Neural cell (in vitro differentiated cells): ENCODE measurements at regions not wholly inside any gene's neighbourhood (a gene's known extent, or its start where the extent isn't known, plus 50 kb on each side); places are given as distances from the start of the nearest gene placed in this dataset.
A peak's percentile ranks its signal among the peaks of the same experiment; 100 is the strongest.

ENCODE experiments used
- H2AFZ ChIP-seq: fragments of 200-600, 300-800 bp; sonication (generic), shearing (Covaris generic); 2 replicates; pipeline ENCODE4 v1.6.0; 2014; ENCODE audit warnings: low read depth, mild to moderate bottlenecking, antibody characterized with exemption, low read length, moderate library complexity
- H3F3A ChIP-seq: fragments of 200-600 bp; shearing (Covaris generic); 2 replicates; pipeline ENCODE4 v1.6.1; 2016; ENCODE audit warnings: mild to moderate bottlenecking, moderate library complexity, mixed read lengths, antibody characterized with exemption, low read length; ENCODE audit not compliant: insufficient read depth, poor library complexity, severe bottlenecking
- H3K27ac ChIP-seq: fragments of 200-600, 300-800 bp; sonication (generic), shearing (Covaris generic); 2 replicates; pipeline ENCODE4 v1.5.1; 2014; ENCODE audit warnings: mild to moderate bottlenecking, low read length, moderate library complexity
- H3K27me3 ChIP-seq: fragments of 300-800, 200-600 bp; sonication (generic), shearing (Covaris generic); 2 replicates; pipeline ENCODE4 v1.6.0; 2014; ENCODE audit warnings: mild to moderate bottlenecking, low read depth, low read length, moderate library complexity; ENCODE audit not compliant: insufficient read depth
- H3K36me3 ChIP-seq: fragments of 300-800, 200-600 bp; sonication (generic), shearing (Covaris generic); 2 replicates; pipeline ENCODE4 v1.5.1; 2014; ENCODE audit warnings: mild to moderate bottlenecking, antibody characterized with exemption, low read length, moderate library complexity; ENCODE audit not compliant: insufficient read depth
- H3K4me2 ChIP-seq: fragments of 300-800, 200-600 bp; sonication (generic), shearing (Covaris generic); 2 replicates; pipeline ENCODE4 v1.6.0; 2014; ENCODE audit warnings: mild to moderate bottlenecking, low read length
- H3K4me3 ChIP-seq: fragments of 300-800, 200-600 bp; sonication (generic), shearing (Covaris generic); 2 replicates; pipeline ENCODE4 v1.5.1; 2014; ENCODE audit warnings: mild to moderate bottlenecking, low read length, moderate library complexity
- H3K79me2 ChIP-seq: fragments of 200-600 bp; shearing (Covaris generic); replicated peaks from 2 replicates; pipeline ENCODE4 v1.6.0; 2014; ENCODE audit warnings: mild to moderate bottlenecking, low read length, moderate library complexity; ENCODE audit not compliant: insufficient read depth
- H3K9ac ChIP-seq: fragments of 300-800, 200-600 bp; sonication (generic), shearing (Covaris generic); 2 replicates; pipeline ENCODE4 v1.6.1; 2016; ENCODE audit warnings: mild to moderate bottlenecking, low read length, mixed read lengths
- H3K9me2 ChIP-seq: fragments of 200-600 bp; shearing (Covaris generic); 2 replicates; pipeline ENCODE4 v1.6.1; 2016; ENCODE audit warnings: mild to moderate bottlenecking, low read length, mixed read lengths; ENCODE audit not compliant: insufficient read depth
- H3K9me3 ChIP-seq: fragments of 200-600, 300-800 bp; sonication (generic), shearing (Covaris generic); 2 replicates; pipeline ENCODE4 v1.6.1; 2016; ENCODE audit warnings: mild to moderate bottlenecking, mixed run types, low read length, moderate library complexity, mixed read lengths
- H4K20me1 ChIP-seq: fragments of 200-600 bp; shearing (Covaris generic); 2 replicates; pipeline ENCODE4 v1.6.1; 2016; ENCODE audit warnings: mild to moderate bottlenecking, mixed run types; ENCODE audit not compliant: insufficient read depth
- EP300 ChIP-seq: fragments of 450-650 bp; conservative IDR thresholded peaks from 2 replicates; pipeline ENCODE4 v1.6.1; 2014; ENCODE audit warnings: antibody characterized with exemption, mild to moderate bottlenecking, moderate library complexity; ENCODE audit not compliant: poor library complexity, severe bottlenecking
- EZH2 ChIP-seq: fragments of 200-600, 300-800 bp; shearing (Covaris generic), sonication (generic); IDR thresholded peaks from 2 replicates; pipeline ENCODE4 v1.6.1; 2014; ENCODE audit warnings: antibody characterized with exemption, low read length, borderline replicate concordance, mild to moderate bottlenecking; ENCODE audit not compliant: insufficient read depth, poor library complexity, severe bottlenecking
- MXI1 ChIP-seq: fragments of 450-650 bp; conservative IDR thresholded peaks from 2 replicates; pipeline ENCODE4 v1.6.1; 2014; ENCODE audit warnings: antibody characterized with exemption, mild to moderate bottlenecking; ENCODE audit not compliant: poor library complexity, severe bottlenecking
- POLR2AphosphoS5 ChIP-seq: IDR thresholded peaks from 2 replicates; pipeline ENCODE4 v1.6.1; 2012
- RAD21 ChIP-seq: fragments of 450-650 bp; conservative IDR thresholded peaks from 2 replicates; pipeline ENCODE4 v1.6.1; 2014; ENCODE audit warnings: antibody characterized with exemption, mild to moderate bottlenecking, moderate library complexity
- SMC3 ChIP-seq: fragments of 450-650 bp; conservative IDR thresholded peaks from 2 replicates; pipeline ENCODE4 v1.6.1; 2014; ENCODE audit warnings: antibody characterized with exemption, mild to moderate bottlenecking, moderate library complexity; ENCODE audit not compliant: poor library complexity
- TAF1 ChIP-seq: IDR thresholded peaks from 2 replicates; pipeline ENCODE4 v1.6.1; 2012; ENCODE audit warnings: low read depth
- TF ChIP-seq, protein P1 (sequence below): IDR thresholded peaks from 2 replicates; pipeline ENCODE4 v1.6.1; 2012; ENCODE audit warnings: borderline replicate concordance
- TF ChIP-seq, protein P2 (sequence below): fragments of 450-650 bp; IDR thresholded peaks from 2 replicates; pipeline ENCODE4 v1.5.1; 2014; ENCODE audit warnings: antibody characterized with exemption, mild to moderate bottlenecking, moderate library complexity; ENCODE audit not compliant: poor library complexity, severe bottlenecking

DNA sequence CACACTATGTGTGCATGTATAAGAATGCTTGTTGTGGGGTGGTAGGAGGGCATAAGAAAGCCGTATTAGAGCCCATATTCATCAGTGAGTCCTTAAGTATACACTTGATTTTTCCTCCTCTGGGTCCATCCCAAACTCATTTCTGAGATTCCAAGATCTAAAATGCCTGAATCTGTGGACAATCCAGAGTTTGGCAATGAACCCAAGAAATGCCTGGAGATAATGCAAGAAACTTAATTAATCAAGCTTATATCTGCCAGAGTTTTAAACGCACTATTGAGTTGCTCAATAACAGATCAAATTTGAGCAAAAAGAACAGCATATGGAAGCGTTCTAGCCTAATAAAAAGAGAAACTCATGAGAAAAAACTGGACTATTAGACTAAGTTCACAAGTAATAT lies 143.4 kb upstream of the NAV3 start:
- Histone ChIP-seq H3K4me2 (no peak overlapping the region), H3K27ac (no peak overlapping the region), H3F3A (no peaks in the 10 kb centered on the region), H3K79me2 (peaks cover 15% of the 10 kb centered on the region), H3K9me3 (no peaks in the 10 kb centered on the region), H3K9me2 (no peaks in the 10 kb centered on the region), H3K27me3 (no peaks in the 10 kb centered on the region), H3K36me3 (no peaks in the 10 kb centered on the region), H4K20me1 (no peaks in the 10 kb centered on the region), H2AFZ (no peak overlapping the region), H3K9ac (no peak overlapping the region), H3K4me3 (no peak overlapping the region)
- TF ChIP-seq EP300 (no peak), EZH2 (no peak), MXI1 (no peak), RAD21 (no peak), POLR2AphosphoS5 (no peak), TAF1 (no peak), SMC3 (no peak)
- TF ChIP-seq, protein P1, sequence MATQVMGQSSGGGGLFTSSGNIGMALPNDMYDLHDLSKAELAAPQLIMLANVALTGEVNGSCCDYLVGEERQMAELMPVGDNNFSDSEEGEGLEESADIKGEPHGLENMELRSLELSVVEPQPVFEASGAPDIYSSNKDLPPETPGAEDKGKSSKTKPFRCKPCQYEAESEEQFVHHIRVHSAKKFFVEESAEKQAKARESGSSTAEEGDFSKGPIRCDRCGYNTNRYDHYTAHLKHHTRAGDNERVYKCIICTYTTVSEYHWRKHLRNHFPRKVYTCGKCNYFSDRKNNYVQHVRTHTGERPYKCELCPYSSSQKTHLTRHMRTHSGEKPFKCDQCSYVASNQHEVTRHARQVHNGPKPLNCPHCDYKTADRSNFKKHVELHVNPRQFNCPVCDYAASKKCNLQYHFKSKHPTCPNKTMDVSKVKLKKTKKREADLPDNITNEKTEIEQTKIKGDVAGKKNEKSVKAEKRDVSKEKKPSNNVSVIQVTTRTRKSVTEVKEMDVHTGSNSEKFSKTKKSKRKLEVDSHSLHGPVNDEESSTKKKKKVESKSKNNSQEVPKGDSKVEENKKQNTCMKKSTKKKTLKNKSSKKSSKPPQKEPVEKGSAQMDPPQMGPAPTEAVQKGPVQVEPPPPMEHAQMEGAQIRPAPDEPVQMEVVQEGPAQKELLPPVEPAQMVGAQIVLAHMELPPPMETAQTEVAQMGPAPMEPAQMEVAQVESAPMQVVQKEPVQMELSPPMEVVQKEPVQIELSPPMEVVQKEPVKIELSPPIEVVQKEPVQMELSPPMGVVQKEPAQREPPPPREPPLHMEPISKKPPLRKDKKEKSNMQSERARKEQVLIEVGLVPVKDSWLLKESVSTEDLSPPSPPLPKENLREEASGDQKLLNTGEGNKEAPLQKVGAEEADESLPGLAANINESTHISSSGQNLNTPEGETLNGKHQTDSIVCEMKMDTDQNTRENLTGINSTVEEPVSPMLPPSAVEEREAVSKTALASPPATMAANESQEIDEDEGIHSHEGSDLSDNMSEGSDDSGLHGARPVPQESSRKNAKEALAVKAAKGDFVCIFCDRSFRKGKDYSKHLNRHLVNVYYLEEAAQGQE = no peak
- TF ChIP-seq, protein P2, sequence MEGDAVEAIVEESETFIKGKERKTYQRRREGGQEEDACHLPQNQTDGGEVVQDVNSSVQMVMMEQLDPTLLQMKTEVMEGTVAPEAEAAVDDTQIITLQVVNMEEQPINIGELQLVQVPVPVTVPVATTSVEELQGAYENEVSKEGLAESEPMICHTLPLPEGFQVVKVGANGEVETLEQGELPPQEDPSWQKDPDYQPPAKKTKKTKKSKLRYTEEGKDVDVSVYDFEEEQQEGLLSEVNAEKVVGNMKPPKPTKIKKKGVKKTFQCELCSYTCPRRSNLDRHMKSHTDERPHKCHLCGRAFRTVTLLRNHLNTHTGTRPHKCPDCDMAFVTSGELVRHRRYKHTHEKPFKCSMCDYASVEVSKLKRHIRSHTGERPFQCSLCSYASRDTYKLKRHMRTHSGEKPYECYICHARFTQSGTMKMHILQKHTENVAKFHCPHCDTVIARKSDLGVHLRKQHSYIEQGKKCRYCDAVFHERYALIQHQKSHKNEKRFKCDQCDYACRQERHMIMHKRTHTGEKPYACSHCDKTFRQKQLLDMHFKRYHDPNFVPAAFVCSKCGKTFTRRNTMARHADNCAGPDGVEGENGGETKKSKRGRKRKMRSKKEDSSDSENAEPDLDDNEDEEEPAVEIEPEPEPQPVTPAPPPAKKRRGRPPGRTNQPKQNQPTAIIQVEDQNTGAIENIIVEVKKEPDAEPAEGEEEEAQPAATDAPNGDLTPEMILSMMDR = no peak

- no peak overlapping the region for H3K9ac ChIP-seq
- H2AFZ ChIP-seq = no peak overlapping the region
- H4K20me1 ChIP-seq = no peaks in the 10 kb centered on the region
- H3K9me2 ChIP-seq = no peaks in the 10 kb centered on the region
- H3K4me2 ChIP-seq = no peak overlapping the region
- peaks cover 11% of the 10 kb centered on the region for H3K79me2 ChIP-seq
- no peaks in the 10 kb centered on the region for H3K27me3 ChIP-seq
- H3K36me3 ChIP-seq = no peaks in the 10 kb centered on the region
- H3K9me3 ChIP-seq = no peaks in the 10 kb centered on the region
- TF ChIP-seq RAD21 (peak; percentile 80), TAF1 (no peak), SMC3 (peak; percentile 76), MXI1 (no peak)
- TF ChIP-seq, protein P2 = peak; percentile 71
- H3F3A ChIP-seq = no peaks in the 10 kb centered on the region
- H3K27ac ChIP-seq = no peak overlapping the region
- H3K4me3 ChIP-seq = no peak overlapping the region
Measured at GRCh38 chr12:77686760-77687159, 143.9 kb upstream of the NAV3 start.
